MM.1S (cell line): ENCODE measurements at regions not wholly inside any gene's neighbourhood (a gene's known extent, or its start where the extent isn't known, plus 50 kb on each side); places are given as distances from the start of the nearest gene placed in this dataset.

Experiments used
- DNase-seq: peaks from one replicate; pipeline ENCODE4 v3.0.0-alpha.2; 2015
- H2AFZ ChIP-seq: fragments of 300-600 bp; sonication (generic); 2 replicates; pipeline ENCODE4 v1.6.0; 2016; ENCODE audit warnings: antibody characterized with exemption, low read length
- H3F3A ChIP-seq: fragments of 300-600 bp; sonication (generic); 2 replicates; pipeline ENCODE4 v1.6.1; 2016; ENCODE audit warnings: mild to moderate bottlenecking, antibody characterized with exemption, low read length, moderate library complexity, mixed read lengths; ENCODE audit not compliant: insufficient read depth
- H3K27ac ChIP-seq: fragments of 300-600 bp; sonication (generic); 2 replicates; pipeline ENCODE4 v1.5.1; 2016; ENCODE audit warnings: mild to moderate bottlenecking, low read length
- H3K27me3 ChIP-seq: fragments of 300-600 bp; sonication (generic); replicated peaks from 2 replicates; pipeline ENCODE4 v1.6.0; 2016; ENCODE audit warnings: low read length; ENCODE audit not compliant: insufficient read depth
- H3K36me3 ChIP-seq: fragments of 300-600 bp; sonication (generic); replicated peaks from 2 replicates; pipeline ENCODE4 v1.6.1; 2016; ENCODE audit warnings: mild to moderate bottlenecking, low read length, mixed read lengths; ENCODE audit not compliant: insufficient read depth
- H3K4me1 ChIP-seq: fragments of 300-600 bp; sonication (generic); 2 replicates; pipeline ENCODE4 v1.6.1; 2016; ENCODE audit warnings: low read length, mixed read lengths
- H3K4me2 ChIP-seq: fragments of 300-600 bp; sonication (generic); 2 replicates; pipeline ENCODE4 v1.6.0; 2016; ENCODE audit warnings: low read depth, low read length
- H3K4me3 ChIP-seq: fragments of 300-600 bp; sonication (generic); 2 replicates; pipeline ENCODE4 v1.5.1; 2016; ENCODE audit warnings: low read length, mixed read lengths
- H3K79me2 ChIP-seq: fragments of 300-600 bp; sonication (generic); 2 replicates; pipeline ENCODE4 v1.6.1; 2016; ENCODE audit warnings: mixed run types, low read length, mixed read lengths
- H3K9ac ChIP-seq: fragments of 300-600 bp; sonication (generic); 2 replicates; pipeline ENCODE4 v1.6.1; 2016; ENCODE audit warnings: low read length, mixed read lengths
- H3K9me2 ChIP-seq: fragments of 300-600 bp; sonication (generic); replicated peaks from 2 replicates; pipeline ENCODE4 v1.6.1; 2016; ENCODE audit warnings: mild to moderate bottlenecking, low read length, mixed read lengths; ENCODE audit not compliant: insufficient read depth
- H3K9me3 ChIP-seq: fragments of 300-600 bp; sonication (generic); replicated peaks from 2 replicates; pipeline ENCODE4 v1.6.1; 2016; ENCODE audit warnings: mild to moderate bottlenecking, low read length, mixed read lengths; ENCODE audit not compliant: insufficient read depth
- H4K20me1 ChIP-seq: fragments of 300-600 bp; sonication (generic); 2 replicates; pipeline ENCODE4 v1.6.1; 2016; ENCODE audit warnings: mild to moderate bottlenecking, low read length, moderate library complexity, mixed read lengths; ENCODE audit not compliant: insufficient read depth
- CTCF ChIP-seq: fragments of 300-600 bp; sonication (generic); IDR thresholded peaks from 2 replicates; pipeline ENCODE4 v1.5.1; 2016; ENCODE audit warnings: antibody characterized with exemption, low read length, mixed read lengths
- EZH2 ChIP-seq: fragments of 300-600 bp; sonication (generic); optimal IDR thresholded peaks from 2 replicates; pipeline ENCODE3; 2017; ENCODE audit warnings: low read depth, mild to moderate bottlenecking, antibody characterized with exemption, low read length, mixed read lengths
- EZH2phosphoT487 ChIP-seq: fragments of 300-600 bp; sonication (generic); IDR thresholded peaks from 2 replicates; pipeline ENCODE4 v1.6.1; 2018; ENCODE audit warnings: antibody characterized with exemption, low read length

DNA sequence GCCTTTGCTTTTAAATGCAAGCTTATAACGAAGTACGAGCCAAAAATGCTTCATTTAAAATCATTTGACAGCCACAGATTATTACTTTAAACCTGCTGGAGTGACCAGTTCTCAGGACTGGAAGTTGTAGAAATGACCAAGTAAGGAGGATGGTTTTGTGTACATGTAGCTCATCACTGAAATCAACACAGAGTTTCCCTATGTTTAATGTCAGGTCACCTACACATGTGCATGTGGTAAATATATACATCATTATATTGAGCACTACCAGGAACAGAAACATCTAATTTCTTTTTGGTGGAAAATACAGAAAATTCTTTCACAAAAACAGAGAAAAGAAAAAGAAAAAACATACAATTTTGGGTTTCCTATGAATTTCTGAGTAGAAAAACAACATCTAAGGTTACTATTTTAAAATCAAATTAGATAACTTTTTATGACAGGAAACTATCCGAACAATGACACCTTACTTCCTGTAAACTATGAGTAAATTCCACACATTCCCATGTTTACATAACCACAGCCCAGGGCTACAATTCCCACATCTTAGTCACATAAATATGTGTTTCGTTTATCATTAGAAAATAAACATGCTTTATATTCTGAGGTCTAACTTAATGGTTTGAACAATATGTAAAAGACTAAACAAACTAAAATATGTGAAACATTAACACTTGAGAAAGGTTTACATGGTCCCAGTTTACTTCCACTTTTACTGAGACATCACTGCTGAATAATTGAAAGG, 73.6 kb downstream of the ZNF281 start:
- TF ChIP-seq EZH2 (no peak), EZH2phosphoT487 (no peak), CTCF (no peak)
- Histone ChIP-seq H3K9me3 (no peaks in the 10 kb centered on the region), H3K9me2 (no peaks in the 10 kb centered on the region), H4K20me1 (no peaks in the 10 kb centered on the region), H3K36me3 (no peaks in the 10 kb centered on the region), H3K4me2 (no peak overlapping the region), H3K4me3 (no peak overlapping the region), H3K27ac (no peak overlapping the region), H3K79me2 (no peaks in the 10 kb centered on the region), H2AFZ (no peak overlapping the region), H3K27me3 (no peaks in the 10 kb centered on the region), H3K4me1 (0 out of 2 replicates have a peak, but pooled peaks cover 2% of the 10 kb centered on the region), H3F3A (no peaks in the 10 kb centered on the region), H3K9ac (no peak overlapping the region)
- DNase-seq = no peak

DNA sequence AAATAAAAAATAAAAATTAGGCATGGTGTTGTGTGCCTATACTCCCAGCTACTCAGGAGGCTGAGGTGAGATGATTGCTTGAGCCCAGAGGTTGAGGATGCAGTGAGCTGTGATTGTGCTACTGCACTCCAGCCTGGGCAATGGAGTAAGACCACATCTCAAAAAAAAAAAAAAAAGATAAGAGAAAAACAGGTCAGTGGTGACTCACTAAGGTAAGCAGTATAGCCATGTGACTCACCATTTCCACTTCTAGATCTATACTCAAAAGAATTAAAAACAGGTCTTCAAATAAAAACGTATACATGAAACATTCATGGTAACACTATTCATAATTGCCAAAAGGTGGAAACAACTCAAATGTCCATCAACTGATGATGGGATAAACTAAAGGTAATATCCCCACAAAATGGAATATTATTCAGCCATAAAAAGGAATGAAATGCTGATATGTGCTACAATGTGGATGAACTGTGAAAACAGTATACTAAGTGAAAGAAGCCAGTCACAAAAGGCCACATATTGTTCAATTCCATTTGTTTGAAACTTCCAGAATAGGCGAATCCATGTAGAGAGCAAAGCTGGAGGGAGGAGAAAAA, 75.1 kb downstream of the ZNF281 start:
- DNase-seq = no peak
- Histone ChIP-seq H3K36me3 (no peaks in the 10 kb centered on the region), H3K9me3 (no peaks in the 10 kb centered on the region), H3K4me1 (no peaks in the 10 kb centered on the region), H4K20me1 (no peaks in the 10 kb centered on the region), H3F3A (no peaks in the 10 kb centered on the region), H3K4me3 (no peak overlapping the region), H3K27ac (no peak overlapping the region), H3K27me3 (no peaks in the 10 kb centered on the region), H3K9me2 (no peaks in the 10 kb centered on the region), H3K9ac (no peak overlapping the region), H3K79me2 (no peaks in the 10 kb centered on the region), H2AFZ (no peak overlapping the region), H3K4me2 (no peak overlapping the region)
- TF ChIP-seq EZH2phosphoT487 (no peak), CTCF (no peak), EZH2 (no peak)

DNA sequence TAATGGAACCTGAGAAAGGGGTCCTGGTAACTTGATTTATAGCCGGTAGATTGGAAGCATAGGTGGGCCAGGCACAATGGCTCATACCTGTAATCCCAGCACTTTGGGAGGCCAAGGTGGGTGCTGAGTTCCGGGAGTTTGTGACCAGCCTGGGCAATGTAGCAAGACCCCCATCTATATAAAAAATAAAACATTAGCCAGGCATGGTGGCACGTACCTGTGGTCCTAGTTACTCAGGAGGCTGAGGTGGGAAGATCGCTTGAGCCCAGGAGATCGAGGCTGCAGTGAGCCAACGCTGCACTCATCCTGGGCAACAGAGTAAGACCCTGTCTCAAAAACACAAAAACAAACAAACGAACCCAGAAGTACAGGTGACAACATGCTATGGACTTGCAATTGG, 76.5 kb downstream of the ZNF281 start:
- Histone ChIP-seq H3K27me3 (no peaks in the 10 kb centered on the region), H3K4me1 (no peaks in the 10 kb centered on the region), H3K4me2 (no peak overlapping the region), H3K9ac (no peak overlapping the region), H3K79me2 (no peaks in the 10 kb centered on the region), H2AFZ (no peak overlapping the region), H3F3A (no peaks in the 10 kb centered on the region), H3K4me3 (no peak overlapping the region), H3K9me3 (no peaks in the 10 kb centered on the region), H4K20me1 (no peaks in the 10 kb centered on the region), H3K9me2 (no peaks in the 10 kb centered on the region), H3K36me3 (no peaks in the 10 kb centered on the region), H3K27ac (no peak overlapping the region)
- no peak for TF ChIP-seq EZH2
- no peak for TF ChIP-seq EZH2phosphoT487
- no peak for TF ChIP-seq CTCF
- DNase-seq = no peak
